ENCODE measurements at regions not wholly inside any gene's neighbourhood (a gene's known extent, or its start where the extent isn't known, plus 50 kb on each side); places are given as distances from the start of the nearest gene placed in this dataset.
"Not testable (repeated sequence)": the region's sequence is repeated elsewhere in the genome, so short reads cannot be mapped to it uniquely, and the experiment has no call there.

GRCh38 chr3:14266361-14266760 is 87.7 kb downstream of the LSM3 start:
- Histone ChIP-seq H3K27me3 (ENCODE audit: control insufficient read depth, insufficient read depth, low read length) (peaks cover 4% of the 10 kb centered on the region), H3K4me3 (ENCODE audit: low read depth, low read length) (no peak overlapping the region), H3K36me3 (ENCODE audit: control insufficient read depth, insufficient read depth, low read length) (no peaks in the 10 kb centered on the region)
- ChIA-PET CTCF (interaction anchor here (0.6 to 2.2 kb wide), 7 partner anchors 9 to 282 kb away, joined by 3 to 8 read pairs (median 3); no protein-coding TSS in a partner anchor), POLR2A (no interaction called here)
- peak; percentile 75 for DNase-seq (ENCODE audit: low read depth)
- TF ChIP-seq CTCF (IDR thresholded peaks at IDR 0.05; ENCODE audit: insufficient read depth, low read depth, low read length): no peak

GRCh38 chr3:14267976-14268375 is 89.4 kb downstream of the LSM3 start:
- no peaks in the 10 kb centered on the region for H3K36me3 ChIP-seq (ENCODE audit: control insufficient read depth, insufficient read depth, low read length)
- ChIA-PET CTCF (interaction anchor here (1.6 to 2.2 kb wide), 2 partner anchors 9 to 65 kb away, joined by 5 to 8 read pairs; no protein-coding TSS in a partner anchor), POLR2A (no interaction called here)
- TF ChIP-seq CTCF (IDR thresholded peaks at IDR 0.05; ENCODE audit: insufficient read depth, low read depth, low read length): no peak
- DNase-seq (ENCODE audit: low read depth): no peak
- H3K27me3 ChIP-seq (ENCODE audit: control insufficient read depth, insufficient read depth, low read length): peaks cover 4% of the 10 kb centered on the region
- no peak overlapping the region for H3K4me3 ChIP-seq (ENCODE audit: low read depth, low read length)

GRCh38 chr3:14268897-14269296 is 90.3 kb downstream of the LSM3 start:
- no peak for TF ChIP-seq CTCF (IDR thresholded peaks at IDR 0.05; ENCODE audit: insufficient read depth, low read depth, low read length)
- ChIA-PET POLR2A (no interaction called here), CTCF (interaction anchor here (1.6 kb wide), 1 partner anchor 66 kb away, joined by 5 read pairs; no protein-coding TSS in a partner anchor)
- peaks cover 4% of the 10 kb centered on the region for H3K27me3 ChIP-seq (ENCODE audit: control insufficient read depth, insufficient read depth, low read length)
- no peak for DNase-seq (ENCODE audit: low read depth)
- no peak overlapping the region for H3K4me3 ChIP-seq (ENCODE audit: low read depth, low read length)
- H3K36me3 ChIP-seq (ENCODE audit: control insufficient read depth, insufficient read depth, low read length): no peaks in the 10 kb centered on the region

- H3K4me3 ChIP-seq (ENCODE audit: low read depth, low read length); H3K36me3 ChIP-seq (ENCODE audit: control insufficient read depth, insufficient read depth, low read length); H3K27me3 ChIP-seq (ENCODE audit: control insufficient read depth, insufficient read depth, low read length); DNase-seq (ENCODE audit: low read depth); POLR2A ChIA-PET: not testable (repeated sequence)
- CTCF ChIA-PET: interaction anchor here (1.4 to 1.5 kb wide), 2 partner anchors 11 to 13 kb away, joined by 3 to 4 read pairs; no protein-coding TSS in a partner anchor
Observed at GRCh38 chr3:14272041-14272958, 93.7 kb downstream of the LSM3 start.

- H3K36me3 ChIP-seq (ENCODE audit: control insufficient read depth, insufficient read depth, low read length); POLR2A ChIA-PET; DNase-seq (ENCODE audit: low read depth); H3K27me3 ChIP-seq (ENCODE audit: control insufficient read depth, insufficient read depth, low read length); H3K4me3 ChIP-seq (ENCODE audit: low read depth, low read length): not testable (repeated sequence)
- CTCF ChIA-PET: interaction anchor here (1.7 kb wide), 1 partner anchor 11 kb away, joined by 6 read pairs; no protein-coding TSS in a partner anchor
Observed at GRCh38 chr3:14272959-14273560, 94.4 kb downstream of the LSM3 start.

Data from BJ (cell line).